ENCODE measurements at regions not wholly inside any gene's neighbourhood (a gene's known extent, or its start where the extent isn't known, plus 50 kb on each side); places are given as distances from the start of the nearest gene placed in this dataset.

- TF ChIP-seq CTCF (IDR thresholded peaks at IDR 0.05; ENCODE audit: low read depth, low read length) (no peak), EZH2phosphoT487 (IDR thresholded peaks at IDR 0.05; ENCODE audit: low read depth) (no peak)
- no peak overlapping the region for H3K27ac ChIP-seq (ENCODE audit: low read length)
- H3K9me3 ChIP-seq (ENCODE audit: insufficient read depth, low read length) = no peaks in the 10 kb centered on the region
- no peaks in the 10 kb centered on the region for H3K36me3 ChIP-seq (replicated peaks; ENCODE audit: low read depth, low read length)
- H3K4me3 ChIP-seq (ENCODE audit: low read length) = no peak overlapping the region
- no peaks in the 10 kb centered on the region for H3K79me2 ChIP-seq (ENCODE audit: low read length)
- H3K9ac ChIP-seq (ENCODE audit: low read length) = no peak overlapping the region
- no peaks in the 10 kb centered on the region for H4K20me1 ChIP-seq (ENCODE audit: insufficient read depth, low read length)
- H3K27me3 ChIP-seq (ENCODE audit: low read depth, low read length) = no peaks in the 10 kb centered on the region
- no peak overlapping the region for H2AFZ ChIP-seq (ENCODE audit: low read depth, low read length)
- no peak overlapping the region for H3K4me2 ChIP-seq (ENCODE audit: low read length)
- no peaks in the 10 kb centered on the region for H3K4me1 ChIP-seq (ENCODE audit: low read length)
Observed at GRCh38 chr6:71209206-71209605, 79.4 kb upstream of the OGFRL1 start.

- no peak overlapping the region for H3K4me2 ChIP-seq (ENCODE audit: low read length)
- no peak overlapping the region for H2AFZ ChIP-seq (ENCODE audit: low read depth, low read length)
- no peak overlapping the region for H3K4me3 ChIP-seq (ENCODE audit: low read length)
- no peaks in the 10 kb centered on the region for H4K20me1 ChIP-seq (ENCODE audit: insufficient read depth, low read length)
- no peaks in the 10 kb centered on the region for H3K36me3 ChIP-seq (replicated peaks; ENCODE audit: low read depth, low read length)
- no peaks in the 10 kb centered on the region for H3K27me3 ChIP-seq (ENCODE audit: low read depth, low read length)
- H3K79me2 ChIP-seq (ENCODE audit: low read length) = no peaks in the 10 kb centered on the region
- no peaks in the 10 kb centered on the region for H3K9me3 ChIP-seq (ENCODE audit: insufficient read depth, low read length)
- H3K9ac ChIP-seq (ENCODE audit: low read length) = no peak overlapping the region
- no peak overlapping the region for H3K27ac ChIP-seq (ENCODE audit: low read length)
- no peak for TF ChIP-seq EZH2phosphoT487 (IDR thresholded peaks at IDR 0.05; ENCODE audit: low read depth)
- TF ChIP-seq CTCF (IDR thresholded peaks at IDR 0.05; ENCODE audit: low read depth, low read length) = no peak
- no peaks in the 10 kb centered on the region for H3K4me1 ChIP-seq (ENCODE audit: low read length)
Observed at GRCh38 chr6:71209626-71210025, 79.0 kb upstream of the OGFRL1 start.

- Histone ChIP-seq H3K9me3 (ENCODE audit: insufficient read depth, low read length) (no peaks in the 10 kb centered on the region), H3K4me1 (ENCODE audit: low read length) (no peaks in the 10 kb centered on the region), H2AFZ (ENCODE audit: low read depth, low read length) (no peak overlapping the region), H3K4me2 (ENCODE audit: low read length) (no peak overlapping the region), H3K79me2 (ENCODE audit: low read length) (no peaks in the 10 kb centered on the region), H3K27ac (ENCODE audit: low read length) (no peak overlapping the region), H3K36me3 (replicated peaks; ENCODE audit: low read depth, low read length) (no peaks in the 10 kb centered on the region), H3K27me3 (ENCODE audit: low read depth, low read length) (no peaks in the 10 kb centered on the region), H3K4me3 (ENCODE audit: low read length) (no peak overlapping the region), H3K9ac (ENCODE audit: low read length) (no peak overlapping the region), H4K20me1 (ENCODE audit: insufficient read depth, low read length) (no peaks in the 10 kb centered on the region)
- TF ChIP-seq CTCF (IDR thresholded peaks at IDR 0.05; ENCODE audit: low read depth, low read length) (no peak), EZH2phosphoT487 (IDR thresholded peaks at IDR 0.05; ENCODE audit: low read depth) (no peak)
Observed at GRCh38 chr6:71211799-71212198, 76.8 kb upstream of the OGFRL1 start.

- H3K4me2 ChIP-seq (ENCODE audit: low read length) = no peak overlapping the region
- no peaks in the 10 kb centered on the region for H3K79me2 ChIP-seq (ENCODE audit: low read length)
- no peak overlapping the region for H3K27ac ChIP-seq (ENCODE audit: low read length)
- H3K4me3 ChIP-seq (ENCODE audit: low read length) = no peak overlapping the region
- H4K20me1 ChIP-seq (ENCODE audit: insufficient read depth, low read length) = no peaks in the 10 kb centered on the region
- H3K36me3 ChIP-seq (replicated peaks; ENCODE audit: low read depth, low read length) = no peaks in the 10 kb centered on the region
- no peaks in the 10 kb centered on the region for H3K27me3 ChIP-seq (ENCODE audit: low read depth, low read length)
- no peaks in the 10 kb centered on the region for H3K9me3 ChIP-seq (ENCODE audit: insufficient read depth, low read length)
- TF ChIP-seq CTCF (IDR thresholded peaks at IDR 0.05; ENCODE audit: low read depth, low read length) (no peak), EZH2phosphoT487 (IDR thresholded peaks at IDR 0.05; ENCODE audit: low read depth) (no peak)
- no peaks in the 10 kb centered on the region for H3K4me1 ChIP-seq (ENCODE audit: low read length)
- no peak overlapping the region for H2AFZ ChIP-seq (ENCODE audit: low read depth, low read length)
- no peak overlapping the region for H3K9ac ChIP-seq (ENCODE audit: low read length)
Observed at GRCh38 chr6:71220466-71220865, 68.1 kb upstream of the OGFRL1 start.
